ENCODE measurements at regions not wholly inside any gene's neighbourhood (a gene's known extent, or its start where the extent isn't known, plus 50 kb on each side); places are given as distances from the start of the nearest gene placed in this dataset.
A peak's percentile ranks its signal among the peaks of the same experiment; 100 is the strongest.

DNA sequence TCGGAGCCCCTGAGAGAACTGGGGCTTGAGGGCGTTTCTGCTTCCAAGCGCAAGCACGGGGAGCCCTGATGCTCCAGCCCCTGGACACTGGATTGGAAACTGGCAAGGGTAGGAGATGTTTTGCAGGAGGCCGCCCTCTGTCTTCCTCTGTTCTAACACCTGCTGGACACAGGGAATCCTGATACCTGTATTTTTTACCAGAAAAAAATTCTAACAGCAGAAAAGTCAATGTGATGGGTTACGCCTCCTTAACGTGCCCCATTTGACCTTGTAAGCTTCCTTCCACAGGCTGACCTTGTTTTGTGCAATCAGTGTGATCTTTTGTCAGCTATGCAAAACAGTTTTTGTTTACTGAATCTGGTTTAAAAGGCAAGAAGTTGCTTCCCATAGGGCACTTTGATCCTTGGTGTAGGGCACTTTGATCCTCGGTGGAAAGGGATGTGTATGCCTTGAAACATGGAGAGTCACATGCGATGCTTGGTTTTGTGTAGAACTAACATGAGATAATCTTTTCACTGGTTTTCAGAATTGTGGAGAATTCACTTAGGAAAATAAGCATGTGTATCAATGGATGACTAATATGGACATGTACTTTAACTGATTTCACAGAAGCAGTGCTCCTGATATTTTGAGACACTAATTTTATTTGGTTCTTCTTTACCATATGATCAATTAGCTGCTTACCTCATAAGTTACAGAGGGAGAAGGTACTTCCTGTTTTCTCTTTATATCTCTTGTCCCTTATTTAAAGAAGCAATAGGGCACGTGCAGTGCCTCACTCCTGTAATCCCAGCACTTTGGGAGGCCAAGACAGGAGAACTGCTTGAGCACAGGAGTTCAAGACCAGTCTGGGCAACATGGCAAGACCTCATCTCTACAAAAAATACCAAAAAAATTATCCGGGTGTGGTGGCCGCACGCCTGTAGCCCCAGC, 59.9 kb upstream of the MAP3K4 start:
- peaks cover 3% of the 10 kb centered on the region for H3K9me3 ChIP-seq (ENCODE audit: control insufficient read depth, low read length)
- H3K27ac ChIP-seq = no peak overlapping the region
- H3K27me3 ChIP-seq (ENCODE audit: control insufficient read depth, insufficient read depth, low read length) = no peaks in the 10 kb centered on the region
- TF ChIP-seq, protein P1, sequence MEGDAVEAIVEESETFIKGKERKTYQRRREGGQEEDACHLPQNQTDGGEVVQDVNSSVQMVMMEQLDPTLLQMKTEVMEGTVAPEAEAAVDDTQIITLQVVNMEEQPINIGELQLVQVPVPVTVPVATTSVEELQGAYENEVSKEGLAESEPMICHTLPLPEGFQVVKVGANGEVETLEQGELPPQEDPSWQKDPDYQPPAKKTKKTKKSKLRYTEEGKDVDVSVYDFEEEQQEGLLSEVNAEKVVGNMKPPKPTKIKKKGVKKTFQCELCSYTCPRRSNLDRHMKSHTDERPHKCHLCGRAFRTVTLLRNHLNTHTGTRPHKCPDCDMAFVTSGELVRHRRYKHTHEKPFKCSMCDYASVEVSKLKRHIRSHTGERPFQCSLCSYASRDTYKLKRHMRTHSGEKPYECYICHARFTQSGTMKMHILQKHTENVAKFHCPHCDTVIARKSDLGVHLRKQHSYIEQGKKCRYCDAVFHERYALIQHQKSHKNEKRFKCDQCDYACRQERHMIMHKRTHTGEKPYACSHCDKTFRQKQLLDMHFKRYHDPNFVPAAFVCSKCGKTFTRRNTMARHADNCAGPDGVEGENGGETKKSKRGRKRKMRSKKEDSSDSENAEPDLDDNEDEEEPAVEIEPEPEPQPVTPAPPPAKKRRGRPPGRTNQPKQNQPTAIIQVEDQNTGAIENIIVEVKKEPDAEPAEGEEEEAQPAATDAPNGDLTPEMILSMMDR (IDR thresholded peaks at IDR 0.05) = no peak
- no peaks in the 10 kb centered on the region for H3K36me3 ChIP-seq (ENCODE audit: control insufficient read depth, insufficient read depth, low read length)
- no peaks in the 10 kb centered on the region for H3K79me2 ChIP-seq
- H3K4me1 ChIP-seq = peaks cover 5% of the 10 kb centered on the region
- H3K4me2 ChIP-seq (ENCODE audit: low read length) = peak overlapping the region; percentile 93
- H3K4me3 ChIP-seq (ENCODE audit: low read depth, low read length) = peak overlapping the region; percentile 56
- no peak overlapping the region for H3K9ac ChIP-seq
- peak overlapping the region; percentile 94 for H2AFZ ChIP-seq

DNA sequence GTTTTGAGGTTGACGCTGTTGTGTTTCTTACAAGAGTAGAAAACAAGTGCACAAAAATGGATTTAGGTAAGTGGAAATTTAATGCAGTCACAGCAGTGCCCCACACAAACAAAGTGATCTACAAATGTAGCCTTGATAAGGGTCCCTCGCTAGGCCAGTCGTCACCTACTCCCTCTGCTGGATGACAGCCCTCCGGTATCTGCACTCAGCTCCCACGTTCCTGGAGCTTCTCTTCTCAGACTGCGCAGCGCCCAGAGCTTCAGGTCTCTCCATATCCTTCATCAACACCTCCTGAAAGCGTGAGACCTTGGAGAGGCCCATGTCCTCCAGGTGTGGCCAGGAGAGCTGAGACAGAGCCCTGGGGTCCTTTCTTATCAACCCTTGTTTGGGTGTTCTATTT, 58.3 kb upstream of the MAP3K4 start:
- no peak overlapping the region for H2AFZ ChIP-seq
- TF ChIP-seq, protein P1 (IDR thresholded peaks at IDR 0.05) = no peak
- peaks cover 3% of the 10 kb centered on the region for H3K9me3 ChIP-seq (ENCODE audit: control insufficient read depth, low read length)

DNA sequence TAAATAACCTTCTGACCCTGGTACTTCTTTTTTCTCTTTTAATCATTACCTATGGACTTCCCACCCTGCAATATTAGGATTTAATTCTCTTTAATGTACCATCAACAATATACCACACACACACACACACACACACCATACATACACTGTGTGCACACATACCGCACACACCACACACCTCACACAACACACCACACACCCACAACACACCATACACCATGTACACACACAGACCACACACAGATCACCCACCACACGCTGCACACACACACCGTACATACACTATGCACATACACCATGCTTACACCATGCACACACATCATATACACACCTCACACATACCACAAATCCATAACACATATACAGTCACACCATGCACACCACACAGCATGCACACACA, 57.4 kb upstream of the MAP3K4 start:
- Histone ChIP-seq H3K79me2 (no peaks in the 10 kb centered on the region), H3K27ac (no peak overlapping the region), H2AFZ (no peak overlapping the region)

More for the DNA sequence above, 58.3 kb upstream of the MAP3K4 start:
- no peaks in the 10 kb centered on the region for H3K27me3 ChIP-seq (ENCODE audit: control insufficient read depth, insufficient read depth, low read length)
- no peaks in the 10 kb centered on the region for H3K36me3 ChIP-seq (ENCODE audit: control insufficient read depth, insufficient read depth, low read length)
- H3K4me1 ChIP-seq = peaks cover 5% of the 10 kb centered on the region
- H3K4me2 ChIP-seq (ENCODE audit: low read length) = no peak overlapping the region
- no peak overlapping the region for H3K9ac ChIP-seq
- no peak overlapping the region for H3K4me3 ChIP-seq (ENCODE audit: low read depth, low read length)
- H3K79me2 ChIP-seq = no peaks in the 10 kb centered on the region
- no peak overlapping the region for H3K27ac ChIP-seq

DNA sequence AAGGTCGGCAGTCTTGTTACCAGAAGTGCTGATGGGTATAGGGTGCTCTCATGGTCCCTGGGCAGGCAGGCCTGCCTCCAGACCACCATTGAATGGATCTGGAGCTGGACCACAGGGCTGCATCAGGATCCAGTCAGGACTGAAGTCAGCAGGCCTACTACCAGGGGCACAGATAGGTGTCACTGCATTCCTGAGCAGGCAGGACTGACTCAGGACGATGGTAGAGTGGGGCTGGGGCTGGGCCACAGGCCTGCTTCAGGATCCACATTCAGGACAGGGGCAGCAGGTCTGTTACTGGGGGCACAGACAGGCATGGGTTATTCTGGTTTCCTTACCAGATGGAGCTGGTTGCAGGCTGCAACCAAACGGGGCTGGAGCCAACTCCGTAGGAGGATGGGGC, 51.4 kb upstream of the MAP3K4 start:
- Histone ChIP-seq H3K4me3 (ENCODE audit: low read depth, low read length) (no peak overlapping the region), H3K9me3 (ENCODE audit: control insufficient read depth, low read length) (peaks cover 3% of the 10 kb centered on the region), H3K36me3 (ENCODE audit: control insufficient read depth, insufficient read depth, low read length) (no peaks in the 10 kb centered on the region), H3K79me2 (no peaks in the 10 kb centered on the region), H3K9ac (no peak overlapping the region), H2AFZ (no peak overlapping the region), H3K27ac (no peak overlapping the region), H3K4me1 (no peaks in the 10 kb centered on the region), H3K4me2 (ENCODE audit: low read length) (no peak overlapping the region), H3K27me3 (ENCODE audit: control insufficient read depth, insufficient read depth, low read length) (no peaks in the 10 kb centered on the region)
- TF ChIP-seq, protein P1 (IDR thresholded peaks at IDR 0.05) = no peak

More for the DNA sequence above, 57.4 kb upstream of the MAP3K4 start:
- TF ChIP-seq, protein P1 (IDR thresholded peaks at IDR 0.05) = no peak
- Histone ChIP-seq H3K4me2 (ENCODE audit: low read length) (no peak overlapping the region), H3K9me3 (ENCODE audit: control insufficient read depth, low read length) (peaks cover 3% of the 10 kb centered on the region), H3K9ac (no peak overlapping the region), H3K36me3 (ENCODE audit: control insufficient read depth, insufficient read depth, low read length) (no peaks in the 10 kb centered on the region), H3K27me3 (ENCODE audit: control insufficient read depth, insufficient read depth, low read length) (no peaks in the 10 kb centered on the region), H3K4me1 (peaks cover 5% of the 10 kb centered on the region), H3K4me3 (ENCODE audit: low read depth, low read length) (no peak overlapping the region)

All from parathyroid adenoma (tissue), 2 donors.